ENCODE measurements at regions not wholly inside any gene's neighbourhood (a gene's known extent, or its start where the extent isn't known, plus 50 kb on each side); places are given as distances from the start of the nearest gene placed in this dataset.

- Histone ChIP-seq H3K4me1 (ENCODE audit: insufficient read depth, low read length) (no peaks in the 10 kb centered on the region), H3K4me2 (ENCODE audit: insufficient read depth, low read length) (no peak overlapping the region), H3K4me3 (ENCODE audit: insufficient read depth, low read length) (no peak overlapping the region), H3K36me3 (ENCODE audit: insufficient read depth, low read length) (no peaks in the 10 kb centered on the region), H4K20me1 (ENCODE audit: insufficient read depth, low read length) (no peaks in the 10 kb centered on the region), H3K27me3 (ENCODE audit: insufficient read depth, low read length) (no peaks in the 10 kb centered on the region), H3K9me3 (ENCODE audit: low read depth, low read length) (no peaks in the 10 kb centered on the region), H3K27ac (ENCODE audit: low read depth, low read length) (no peak overlapping the region), H3K79me2 (ENCODE audit: insufficient read depth, low read length) (no peaks in the 10 kb centered on the region), H2AFZ (ENCODE audit: low read length) (no peak overlapping the region)
- TF ChIP-seq CTCF (IDR thresholded peaks at IDR 0.05; ENCODE audit: extremely low read depth, low read depth, low read length) = no peak
- DNase-seq (ENCODE audit: insufficient read length, low spot score, missing footprints) = no peak
Observed at GRCh38 chr4:181204109-181204508, 1039.1 kb upstream of the TENM3 start.

GRCh38 chr4:181213551-181213950 is 1029.7 kb upstream of the TENM3 start:
- H3K27me3 ChIP-seq (ENCODE audit: insufficient read depth, low read length) = no peaks in the 10 kb centered on the region
- H3K27ac ChIP-seq (ENCODE audit: low read depth, low read length) = no peak overlapping the region
- H3K36me3 ChIP-seq (ENCODE audit: insufficient read depth, low read length) = no peaks in the 10 kb centered on the region
- no peaks in the 10 kb centered on the region for H3K4me1 ChIP-seq (ENCODE audit: insufficient read depth, low read length)
- no peak overlapping the region for H3K4me3 ChIP-seq (ENCODE audit: insufficient read depth, low read length)
- DNase-seq (ENCODE audit: insufficient read length, low spot score, missing footprints) = no peak
- H4K20me1 ChIP-seq (ENCODE audit: insufficient read depth, low read length) = no peaks in the 10 kb centered on the region
- TF ChIP-seq CTCF (IDR thresholded peaks at IDR 0.05; ENCODE audit: extremely low read depth, low read depth, low read length) = no peak
- no peak overlapping the region for H3K4me2 ChIP-seq (ENCODE audit: insufficient read depth, low read length)
- no peak overlapping the region for H2AFZ ChIP-seq (ENCODE audit: low read length)
- no peaks in the 10 kb centered on the region for H3K79me2 ChIP-seq (ENCODE audit: insufficient read depth, low read length)
- H3K9me3 ChIP-seq (ENCODE audit: low read depth, low read length) = peaks cover 3% of the 10 kb centered on the region

- H3K4me1 ChIP-seq (ENCODE audit: insufficient read depth, low read length) = no peaks in the 10 kb centered on the region
- no peaks in the 10 kb centered on the region for H3K27me3 ChIP-seq (ENCODE audit: insufficient read depth, low read length)
- no peak for TF ChIP-seq CTCF (IDR thresholded peaks at IDR 0.05; ENCODE audit: extremely low read depth, low read depth, low read length)
- no peaks in the 10 kb centered on the region for H3K9me3 ChIP-seq (ENCODE audit: low read depth, low read length)
- no peak for DNase-seq (ENCODE audit: insufficient read length, low spot score, missing footprints)
- H3K36me3 ChIP-seq (ENCODE audit: insufficient read depth, low read length) = no peaks in the 10 kb centered on the region
- H2AFZ ChIP-seq (ENCODE audit: low read length) = no peak overlapping the region
- no peak overlapping the region for H3K4me3 ChIP-seq (ENCODE audit: insufficient read depth, low read length)
- no peaks in the 10 kb centered on the region for H4K20me1 ChIP-seq (ENCODE audit: insufficient read depth, low read length)
- H3K27ac ChIP-seq (ENCODE audit: low read depth, low read length) = no peak overlapping the region
- H3K4me2 ChIP-seq (ENCODE audit: insufficient read depth, low read length) = no peak overlapping the region
- no peaks in the 10 kb centered on the region for H3K79me2 ChIP-seq (ENCODE audit: insufficient read depth, low read length)
Observed at GRCh38 chr4:181216501-181216900, 1026.7 kb upstream of the TENM3 start.

GRCh38 chr4:181219783-181220416 is 1023.3 kb upstream of the TENM3 start:
- no peaks in the 10 kb centered on the region for H3K36me3 ChIP-seq (ENCODE audit: insufficient read depth, low read length)
- H3K4me1 ChIP-seq (ENCODE audit: insufficient read depth, low read length) = no peaks in the 10 kb centered on the region
- H3K4me2 ChIP-seq (ENCODE audit: insufficient read depth, low read length) = no peak overlapping the region
- TF ChIP-seq CTCF (IDR thresholded peaks at IDR 0.05; ENCODE audit: extremely low read depth, low read depth, low read length) = no peak
- H4K20me1 ChIP-seq (ENCODE audit: insufficient read depth, low read length) = no peaks in the 10 kb centered on the region
- no peak overlapping the region for H2AFZ ChIP-seq (ENCODE audit: low read length)
- H3K79me2 ChIP-seq (ENCODE audit: insufficient read depth, low read length) = no peaks in the 10 kb centered on the region
- no peaks in the 10 kb centered on the region for H3K27me3 ChIP-seq (ENCODE audit: insufficient read depth, low read length)
- H3K27ac ChIP-seq (ENCODE audit: low read depth, low read length) = no peak overlapping the region
- no peaks in the 10 kb centered on the region for H3K9me3 ChIP-seq (ENCODE audit: low read depth, low read length)
- DNase-seq (ENCODE audit: insufficient read length, low spot score, missing footprints) = no peak
- H3K4me3 ChIP-seq (ENCODE audit: insufficient read depth, low read length) = no peak overlapping the region
